H9 (cell line): ENCODE measurements at regions not wholly inside any gene's neighbourhood (a gene's known extent, or its start where the extent isn't known, plus 50 kb on each side); places are given as distances from the start of the nearest gene placed in this dataset.
A peak's percentile ranks its signal among the peaks of the same experiment; 100 is the strongest.

Experiments
- DNase-seq: peaks from one replicate; pipeline ENCODE4 v3.0.0-alpha.2; 2017
- H2AFZ ChIP-seq: one replicate; pipeline ENCODE4 v1.6.1; 2013; ENCODE audit warnings: mild to moderate bottlenecking, low read length, control low read depth, moderate library complexity
- H2AK5ac ChIP-seq: 2 replicates; pipeline ENCODE4 v1.6.1; 2013; ENCODE audit warnings: low read length, control low read depth, mixed read lengths; ENCODE audit not compliant: insufficient read length
- H2BK120ac ChIP-seq: one replicate; pipeline ENCODE4 v1.6.1; 2013; ENCODE audit warnings: low read depth, mild to moderate bottlenecking, low read length, control low read depth, inconsistent platforms; ENCODE audit not compliant: poor library complexity, severe bottlenecking
- H2BK12ac ChIP-seq: 2 replicates; pipeline ENCODE4 v1.6.1; 2013; ENCODE audit warnings: low read length, control low read depth, mixed read lengths, low read depth; ENCODE audit not compliant: insufficient read length
- H2BK15ac ChIP-seq: 2 replicates; pipeline ENCODE4 v1.6.1; 2013; ENCODE audit warnings: low read depth, low read length, control low read depth
- H2BK20ac ChIP-seq: one replicate; pipeline ENCODE4 v1.6.1; 2013; ENCODE audit warnings: low read depth, mild to moderate bottlenecking, low read length, control low read depth, inconsistent platforms; ENCODE audit not compliant: poor library complexity, severe bottlenecking
- H2BK5ac ChIP-seq: 2 replicates; pipeline ENCODE4 v1.6.1; 2013; ENCODE audit warnings: low read length, control low read depth, mixed read lengths; ENCODE audit not compliant: insufficient read length
- H3K14ac ChIP-seq: 2 replicates; pipeline ENCODE4 v1.6.1; 2013; ENCODE audit warnings: low read length, control low read depth; ENCODE audit not compliant: insufficient read depth
- H3K18ac ChIP-seq: 2 replicates; pipeline ENCODE4 v1.6.1; 2013; ENCODE audit warnings: low read depth, mild to moderate bottlenecking, mixed read lengths, low read length, control low read depth; ENCODE audit not compliant: insufficient read length
- H3K23ac ChIP-seq: 2 replicates; pipeline ENCODE4 v1.6.1; 2013; ENCODE audit warnings: low read length, control low read depth, mixed read lengths, low read depth; ENCODE audit not compliant: insufficient read length
- H3K23me2 ChIP-seq: 2 replicates; pipeline ENCODE4 v1.6.1; 2013; ENCODE audit warnings: low read depth, mild to moderate bottlenecking, mixed read lengths, low read length, control low read depth; ENCODE audit not compliant: insufficient read length, poor library complexity, severe bottlenecking
- H3K27ac ChIP-seq: 2 replicates; pipeline ENCODE4 v1.5.1; 2013; ENCODE audit warnings: low read length, control low read depth, mixed read lengths, low read depth; ENCODE audit not compliant: insufficient read length
- H3K27me3 ChIP-seq: 2 replicates; pipeline ENCODE4 v1.6.1; 2013; ENCODE audit warnings: low read length, control low read depth, inconsistent platforms; ENCODE audit not compliant: insufficient read depth
- H3K4ac ChIP-seq: 2 replicates; pipeline ENCODE4 v1.6.1; 2013; ENCODE audit warnings: low read depth, mild to moderate bottlenecking, control low read depth, inconsistent platforms, low read length, moderate library complexity
- H3K4me1 ChIP-seq: 2 replicates; pipeline ENCODE4 v1.6.1; 2013; ENCODE audit warnings: low read length, control low read depth, inconsistent platforms; ENCODE audit not compliant: insufficient read depth
- H3K4me2 ChIP-seq: 2 replicates; pipeline ENCODE4 v1.6.1; 2013; ENCODE audit warnings: low read length, control low read depth, mixed read lengths; ENCODE audit not compliant: insufficient read length, insufficient read depth
- H3K56ac ChIP-seq: 2 replicates; pipeline ENCODE4 v1.6.1; 2013; ENCODE audit warnings: low read depth, mild to moderate bottlenecking, mixed read lengths, low read length, control low read depth; ENCODE audit not compliant: insufficient read length
- H3K79me1 ChIP-seq: 2 replicates; pipeline ENCODE4 v1.6.1; 2013; ENCODE audit warnings: low read depth, mild to moderate bottlenecking, moderate library complexity, low read length, control low read depth, inconsistent platforms; ENCODE audit not compliant: insufficient read depth, poor library complexity, severe bottlenecking
- H3K79me2 ChIP-seq: 2 replicates; pipeline ENCODE4 v1.6.1; 2013; ENCODE audit warnings: low read length, control low read depth, inconsistent platforms; ENCODE audit not compliant: insufficient read depth
- H3K9ac ChIP-seq: 2 replicates; pipeline ENCODE4 v1.6.1; 2013; ENCODE audit warnings: low read length, control low read depth, mixed read lengths; ENCODE audit not compliant: insufficient read length; ENCODE audit errors: extremely low read depth
- H3K9me3 ChIP-seq: one replicate; pipeline ENCODE4 v1.6.1; 2013; ENCODE audit warnings: low read depth, low read length, inconsistent platforms; ENCODE audit not compliant: control insufficient read depth
- H3T11ph ChIP-seq: one replicate; pipeline ENCODE4 v1.6.1; 2013; ENCODE audit warnings: mild to moderate bottlenecking, low read length, control low read depth, inconsistent platforms
- H4K20me1 ChIP-seq: one replicate; pipeline ENCODE4 v1.6.1; 2013; ENCODE audit not compliant: control insufficient read depth, insufficient read length, insufficient read depth
- H4K5ac ChIP-seq: 2 replicates; pipeline ENCODE4 v1.6.1; 2013; ENCODE audit warnings: low read depth, mild to moderate bottlenecking, mixed read lengths, low read length, control low read depth; ENCODE audit not compliant: insufficient read length
- H4K8ac ChIP-seq: replicated peaks from 2 replicates; pipeline ENCODE4 v1.6.1; 2013; ENCODE audit warnings: low read length, control low read depth, mixed read lengths, low read depth; ENCODE audit not compliant: insufficient read length
- H4K91ac ChIP-seq: 2 replicates; pipeline ENCODE4 v1.6.1; 2013; ENCODE audit warnings: low read depth, mild to moderate bottlenecking, moderate library complexity, mixed read lengths, low read length, control low read depth; ENCODE audit not compliant: insufficient read length
- H3K27ac Mint-ChIP-seq, 3 experiments: 2 replicates in 2 of 3; 3 replicates in 1 of 3; pipeline ENCODE4 v1.8.0; 2020 to 2021; ENCODE audit warnings: mixed read lengths in 3 of 3, mild to moderate bottlenecking in 1 of 3, moderate library complexity in 1 of 3
- H3K27me3 Mint-ChIP-seq: 2 replicates; pipeline ENCODE4 v1.8.0; 2021; ENCODE audit warnings: low read depth, mild to moderate bottlenecking, moderate library complexity, mixed read lengths
- H3K36me3 Mint-ChIP-seq, 3 experiments: 2 replicates in 2 of 3; 3 replicates in 1 of 3; pipeline ENCODE4 v1.8.0; 2020 to 2021; ENCODE audit warnings: low read depth in 3 of 3, mixed read lengths in 3 of 3; ENCODE audit not compliant: insufficient read depth in 1 of 3
- H3K4me1 Mint-ChIP-seq, 2 experiments: 2 replicates each; pipeline ENCODE4 v1.8.0; 2020; ENCODE audit warnings: mixed read lengths in 2 of 2
- H3K4me3 Mint-ChIP-seq, 2 experiments: 2 replicates in 1 of 2; 3 replicates in 1 of 2; pipeline ENCODE4 v1.8.0; 2020 to 2021; ENCODE audit warnings: mild to moderate bottlenecking in 2 of 2, mixed read lengths in 2 of 2, moderate library complexity in 1 of 2
- H3K9me3 Mint-ChIP-seq, 2 experiments: 2 replicates in 1 of 2; 3 replicates in 1 of 2; pipeline ENCODE4 v1.8.0; 2020; ENCODE audit warnings: mild to moderate bottlenecking in 2 of 2, mixed read lengths in 2 of 2, moderate library complexity in 1 of 2
- WGBS: extraction: QIAGEN DNeasy Blood & Tissue Kit; methylation state at CpG from one replicate; pipeline ENCODE4 v1.1.7; 2013; ENCODE audit warnings: missing lambda C conversion rate, low lambda C conversion rate, mixed read lengths; ENCODE audit not compliant: insufficient read length; ENCODE audit errors: extremely low coverage; 5-methylcytosine and 5-hydroxymethylcytosine counted together
- TF ChIP-seq, protein P1 (sequence below): fragments of 200-600 bp; sonication (generic); conservative IDR thresholded peaks from 3 replicates; pipeline ENCODE4 v1.8.0; 2021; ENCODE audit warnings: antibody characterized with exemption, mild to moderate bottlenecking

DNA sequence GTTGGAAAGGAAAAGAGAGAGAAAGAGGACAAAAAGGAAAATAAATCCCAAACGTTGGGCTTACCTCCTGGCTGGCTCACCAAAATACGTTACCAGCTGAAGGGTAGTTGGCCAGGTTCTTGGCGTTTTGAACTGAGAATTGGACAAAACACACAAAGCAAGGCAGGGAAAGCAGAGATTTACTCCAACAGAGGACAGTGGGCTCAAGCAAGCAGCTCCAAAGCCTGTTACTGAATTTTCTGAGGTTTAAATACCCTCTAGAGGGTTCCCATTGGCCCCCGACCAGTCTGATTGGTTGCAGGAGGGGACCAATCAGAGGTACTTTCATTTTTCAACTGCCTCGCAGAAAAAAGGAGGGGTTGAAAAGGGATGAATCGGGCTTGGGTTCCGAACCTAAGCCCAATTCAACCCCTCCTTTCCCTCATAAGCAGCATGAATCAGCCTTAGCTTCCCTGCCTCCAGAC, 55.6 kb upstream of the ALOX12 start:
- Mint-ChIP-seq H3K9me3 (no peaks in the 10 kb centered on the region), H3K36me3 (no peaks in the 10 kb centered on the region; a peak in 1 of 7 replicates), H3K4me1 (peaks cover 3 to 8% of the 10 kb centered on the region in 2 experiments; a peak in 3 of 4 replicates), H3K27ac (peak overlapping the region in 1 of 3 experiments; percentile 18; a peak in 1 of 7 replicates), H3K4me3 (no peak overlapping the region), H3K27me3 (peaks cover under 1% of the 10 kb centered on the region; the same call in 1 of the 2 replicates)
- Histone ChIP-seq H2BK15ac (no peak overlapping the region), H3K4me1 (no peaks in the 10 kb centered on the region), H2BK5ac (no peak overlapping the region), H4K20me1 (no peaks in the 10 kb centered on the region), H4K5ac (no peak overlapping the region), H3K79me1 (no peaks in the 10 kb centered on the region), H2BK20ac (no peak overlapping the region), H3K27me3 (no peaks in the 10 kb centered on the region), H3K14ac (no peak overlapping the region), H2AK5ac (no peak overlapping the region), H3K27ac (no peak overlapping the region), H3T11ph (no peak overlapping the region), H3K18ac (no peak overlapping the region), H4K8ac (no peak overlapping the region), H2BK120ac (no peak overlapping the region), H3K9ac (no peak overlapping the region), H3K23ac (no peak overlapping the region), H3K79me2 (no peaks in the 10 kb centered on the region), H3K4me2 (no peak overlapping the region), H3K9me3 (no peaks in the 10 kb centered on the region), H3K56ac (no peak overlapping the region), H2BK12ac (no peak overlapping the region), H3K4ac (no peak overlapping the region), H3K23me2 (no peaks in the 10 kb centered on the region), H4K91ac (no peak overlapping the region), H2AFZ (no peak overlapping the region)
- WGBS, result no CpG with 5 or more reads among the region's 7 CpGs
- DNase-seq, result no peak
- TF ChIP-seq, protein P1, sequence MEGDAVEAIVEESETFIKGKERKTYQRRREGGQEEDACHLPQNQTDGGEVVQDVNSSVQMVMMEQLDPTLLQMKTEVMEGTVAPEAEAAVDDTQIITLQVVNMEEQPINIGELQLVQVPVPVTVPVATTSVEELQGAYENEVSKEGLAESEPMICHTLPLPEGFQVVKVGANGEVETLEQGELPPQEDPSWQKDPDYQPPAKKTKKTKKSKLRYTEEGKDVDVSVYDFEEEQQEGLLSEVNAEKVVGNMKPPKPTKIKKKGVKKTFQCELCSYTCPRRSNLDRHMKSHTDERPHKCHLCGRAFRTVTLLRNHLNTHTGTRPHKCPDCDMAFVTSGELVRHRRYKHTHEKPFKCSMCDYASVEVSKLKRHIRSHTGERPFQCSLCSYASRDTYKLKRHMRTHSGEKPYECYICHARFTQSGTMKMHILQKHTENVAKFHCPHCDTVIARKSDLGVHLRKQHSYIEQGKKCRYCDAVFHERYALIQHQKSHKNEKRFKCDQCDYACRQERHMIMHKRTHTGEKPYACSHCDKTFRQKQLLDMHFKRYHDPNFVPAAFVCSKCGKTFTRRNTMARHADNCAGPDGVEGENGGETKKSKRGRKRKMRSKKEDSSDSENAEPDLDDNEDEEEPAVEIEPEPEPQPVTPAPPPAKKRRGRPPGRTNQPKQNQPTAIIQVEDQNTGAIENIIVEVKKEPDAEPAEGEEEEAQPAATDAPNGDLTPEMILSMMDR, result no peak
